Mucosa of descending colon (tissue), 3 donors: ENCODE measurements at regions not wholly inside any gene's neighbourhood (a gene's known extent, or its start where the extent isn't known, plus 50 kb on each side); places are given as distances from the start of the nearest gene placed in this dataset.

Experiments used
- ATAC-seq: fragments of 200-7000 bp; cut with Tn5 transposase; one replicate; pipeline ENCODE4 v1.9.1; 2020; ENCODE audit warnings: mild to moderate bottlenecking, moderate library complexity
- DNase-seq, 3 donors: peaks; one replicate each; pipeline ENCODE4 v3.0.0-alpha.2; 2020
- H3K36me3 ChIP-seq: fragments of 200-600 bp; one replicate; pipeline ENCODE4 v1.8.0; 2021; ENCODE audit warnings: low read depth, mild to moderate bottlenecking
- H3K4me1 ChIP-seq: fragments of 200-600 bp; one replicate; pipeline ENCODE4 v1.8.0; 2021; ENCODE audit warnings: low read depth, mild to moderate bottlenecking
- H3K4me3 ChIP-seq: fragments of 200-600 bp; one replicate; pipeline ENCODE4 v1.8.0; 2021; ENCODE audit warnings: mild to moderate bottlenecking
- H3K9me3 ChIP-seq: fragments of 200-600 bp; one replicate; pipeline ENCODE4 v1.8.0; 2021; ENCODE audit warnings: mild to moderate bottlenecking
- intact Hi-C, 2 donors: fragments of 100-400 bp; cut with DNase I in 1 of 2; cut with micrococcal nuclease in 1 of 2; formaldehyde crosslinking; loops; one replicate each; pipeline versions ENCODE4 v1.11.0 to v1.11.1; 2022; cut with DNase I, micrococcal nuclease
- TF ChIP-seq, protein P1 (sequence below): fragments of 200-600 bp; IDR thresholded peaks from one replicate; pipeline ENCODE4 v1.8.0; 2022; ENCODE audit warnings: antibody characterized with exemption, mild to moderate bottlenecking
- donor health status: DM: no; HTN: no; CAD: no; lungs with moderate emphysema.
- donor health status: DM: no; HTN: no; CAD: no.
- donor health status: DM: no; HTN: yes; CAD: no.

DNA sequence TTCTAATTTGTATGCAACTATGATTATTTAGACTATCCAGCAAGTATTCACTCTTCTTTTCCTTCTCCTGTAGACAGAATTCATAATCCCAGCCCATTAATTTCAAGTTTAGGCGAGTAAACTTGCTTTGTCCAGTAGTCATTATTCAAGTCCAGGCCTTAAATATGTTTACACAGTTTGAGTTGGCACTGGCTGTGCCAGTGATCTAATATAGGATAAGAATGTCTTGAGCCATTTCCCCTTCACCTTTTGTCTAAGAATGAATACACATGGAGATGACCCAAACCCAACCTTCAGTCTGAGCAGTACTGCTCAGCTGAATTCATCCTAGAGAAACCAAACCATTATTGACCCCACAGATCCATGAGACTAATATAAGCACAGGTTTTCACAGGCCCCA lies 930.4 kb upstream of the CDH8 start:
- H3K4me3 ChIP-seq: no peak overlapping the region
- H3K36me3 ChIP-seq: no peaks in the 10 kb centered on the region
- intact Hi-C loops: no loop called here
- ATAC-seq (no peak), DNase-seq (no peak)
- H3K4me1 ChIP-seq: no peaks in the 10 kb centered on the region
- TF ChIP-seq, protein P1, sequence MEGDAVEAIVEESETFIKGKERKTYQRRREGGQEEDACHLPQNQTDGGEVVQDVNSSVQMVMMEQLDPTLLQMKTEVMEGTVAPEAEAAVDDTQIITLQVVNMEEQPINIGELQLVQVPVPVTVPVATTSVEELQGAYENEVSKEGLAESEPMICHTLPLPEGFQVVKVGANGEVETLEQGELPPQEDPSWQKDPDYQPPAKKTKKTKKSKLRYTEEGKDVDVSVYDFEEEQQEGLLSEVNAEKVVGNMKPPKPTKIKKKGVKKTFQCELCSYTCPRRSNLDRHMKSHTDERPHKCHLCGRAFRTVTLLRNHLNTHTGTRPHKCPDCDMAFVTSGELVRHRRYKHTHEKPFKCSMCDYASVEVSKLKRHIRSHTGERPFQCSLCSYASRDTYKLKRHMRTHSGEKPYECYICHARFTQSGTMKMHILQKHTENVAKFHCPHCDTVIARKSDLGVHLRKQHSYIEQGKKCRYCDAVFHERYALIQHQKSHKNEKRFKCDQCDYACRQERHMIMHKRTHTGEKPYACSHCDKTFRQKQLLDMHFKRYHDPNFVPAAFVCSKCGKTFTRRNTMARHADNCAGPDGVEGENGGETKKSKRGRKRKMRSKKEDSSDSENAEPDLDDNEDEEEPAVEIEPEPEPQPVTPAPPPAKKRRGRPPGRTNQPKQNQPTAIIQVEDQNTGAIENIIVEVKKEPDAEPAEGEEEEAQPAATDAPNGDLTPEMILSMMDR: no peak
- H3K9me3 ChIP-seq: no peaks in the 10 kb centered on the region

GRCh38 chr16:62965831-62966230 lies 929.6 kb upstream of the CDH8 start:
- Histone ChIP-seq H3K36me3 (no peaks in the 10 kb centered on the region), H3K4me1 (no peaks in the 10 kb centered on the region), H3K9me3 (no peaks in the 10 kb centered on the region), H3K4me3 (no peak overlapping the region)
- intact Hi-C loops: no loop called here
- TF ChIP-seq, protein P1: no peak
- ATAC-seq (no peak), DNase-seq (no peak)

- H3K9me3 ChIP-seq: no peaks in the 10 kb centered on the region
- H3K4me1 ChIP-seq: no peaks in the 10 kb centered on the region
- intact Hi-C loops: no loop called here
- H3K4me3 ChIP-seq: no peak overlapping the region
- TF ChIP-seq, protein P1: no peak
- no peak for DNase-seq
- no peak for ATAC-seq
- H3K36me3 ChIP-seq: no peaks in the 10 kb centered on the region
These were observed 927.6 kb upstream of the CDH8 start for GRCh38 chr16:62963846-62964245.

DNA sequence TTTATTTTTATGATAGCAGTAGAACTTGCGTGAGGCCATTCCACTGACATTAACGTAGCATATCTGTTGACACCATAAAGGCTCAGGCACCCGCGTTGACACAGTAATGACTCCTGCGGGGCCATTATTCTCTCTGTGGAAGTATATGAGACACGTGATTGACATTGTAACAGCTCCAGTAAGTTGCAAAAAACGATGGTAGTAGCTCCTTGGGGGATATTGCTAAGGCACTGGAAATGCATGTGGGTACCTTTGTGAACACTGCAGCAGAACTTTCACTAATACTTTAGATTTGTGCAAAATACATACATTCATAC lies 918.8 kb upstream of the CDH8 start:
- TF ChIP-seq, protein P1: no peak
- Histone ChIP-seq H3K9me3 (no peaks in the 10 kb centered on the region), H3K4me1 (no peaks in the 10 kb centered on the region), H3K4me3 (no peak overlapping the region), H3K36me3 (no peaks in the 10 kb centered on the region)
- no peak for ATAC-seq
- no peak for DNase-seq
- intact Hi-C loops: no loop called here

DNA sequence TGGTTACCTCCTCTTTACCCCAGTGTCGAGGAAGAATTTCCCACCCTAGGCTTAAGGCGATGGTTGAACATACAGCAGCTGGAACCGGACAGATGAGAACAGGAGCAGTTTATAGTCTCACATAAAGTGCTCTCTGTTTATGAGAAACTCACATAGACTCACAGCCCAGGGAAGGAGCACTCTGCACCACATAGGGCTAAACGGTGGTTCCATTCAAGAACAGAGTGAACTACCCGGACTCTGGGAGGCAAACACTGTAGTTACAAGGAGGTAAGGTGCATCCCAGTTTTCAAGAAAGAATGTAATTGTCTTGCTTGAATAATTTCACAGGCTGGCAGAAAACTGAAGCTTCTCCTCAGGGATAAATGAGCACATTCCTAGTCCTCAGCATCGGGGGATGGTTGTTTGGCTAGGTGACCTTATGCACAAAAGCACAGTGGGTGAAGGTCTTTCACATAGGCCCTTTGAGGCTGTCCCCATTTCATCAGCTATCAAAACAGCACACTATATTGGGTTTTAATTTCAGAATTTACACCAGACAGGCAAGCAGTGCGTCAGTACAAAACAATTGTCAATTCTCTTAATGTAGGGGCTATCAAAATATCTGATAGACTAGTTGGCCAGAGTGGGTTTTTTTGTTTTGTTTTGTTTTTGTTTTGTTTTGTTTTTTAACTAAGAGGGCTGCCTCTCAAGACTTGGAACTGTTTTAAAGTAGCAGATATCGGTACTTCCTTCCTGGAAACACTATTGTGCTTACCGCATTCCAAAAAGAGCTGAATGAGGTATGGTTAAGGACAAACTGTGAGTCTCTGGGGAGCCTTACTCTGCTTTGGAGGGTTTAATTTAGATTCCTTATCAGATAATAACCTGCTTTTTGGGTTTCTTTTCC lies 918.1 kb upstream of the CDH8 start:
- DNase-seq (no peak), ATAC-seq (no peak)
- TF ChIP-seq, protein P1: no peak
- Histone ChIP-seq H3K36me3 (no peaks in the 10 kb centered on the region), H3K9me3 (no peaks in the 10 kb centered on the region), H3K4me3 (no peak overlapping the region), H3K4me1 (no peaks in the 10 kb centered on the region)
- intact Hi-C loops: no loop called here
